ENCODE measurements at regions not wholly inside any gene's neighbourhood (a gene's known extent, or its start where the extent isn't known, plus 50 kb on each side); places are given as distances from the start of the nearest gene placed in this dataset.

- Histone ChIP-seq H3K9me2 (ENCODE audit: insufficient read depth, low read length) (no peaks in the 10 kb centered on the region), H3K4me2 (ENCODE audit: low read length) (no peak overlapping the region), H3K4me3 (ENCODE audit: low read depth, low read length, poor library complexity, severe bottlenecking) (no peak overlapping the region), H3K4me1 (ENCODE audit: insufficient read depth, low read length, poor library complexity, severe bottlenecking) (no peaks in the 10 kb centered on the region), H3K9me3 (ENCODE audit: low read length) (no peaks in the 10 kb centered on the region), H4K20me1 (ENCODE audit: insufficient read depth, low read length) (no peaks in the 10 kb centered on the region), H3K27ac (ENCODE audit: low read depth, low read length, poor library complexity, severe bottlenecking) (no peak overlapping the region), H2AFZ (ENCODE audit: low read length) (no peak overlapping the region), H3K79me2 (ENCODE audit: insufficient read depth, low read depth, low read length) (no peaks in the 10 kb centered on the region), H3K36me3 (ENCODE audit: insufficient read depth, low read length) (no peaks in the 10 kb centered on the region)
- BruUV-seq (replicated peaks) = no TSS peak
- DNase-seq (ENCODE audit: low spot score) = no peak
- no peak for TF ChIP-seq EZH2phosphoT487 (IDR thresholded peaks at IDR 0.05; ENCODE audit: borderline replicate concordance, low read depth, low read length)
- TF ChIP-seq CTCF (conservative IDR thresholded peaks at IDR 0.05; ENCODE audit: low read length) = no peak
- POLR2A ChIA-PET = interaction anchor here (0.7 kb wide), 1 partner anchor 825 kb away, joined by 4 read pairs; no protein-coding TSS in a partner anchor
- intact Hi-C loops (cut with micrococcal nuclease; ENCODE audit: unreplicated experiment) = no loop called here
- CTCF ChIA-PET (ENCODE audit: unreplicated experiment) = no interaction called here
These were observed 196.9 kb upstream of the RREB1 start for GRCh38 chr6:6910734-6911295.

- no peaks in the 10 kb centered on the region for H3K9me2 ChIP-seq (ENCODE audit: insufficient read depth, low read length)
- no peaks in the 10 kb centered on the region for H4K20me1 ChIP-seq (ENCODE audit: insufficient read depth, low read length)
- TF ChIP-seq EZH2phosphoT487 (IDR thresholded peaks at IDR 0.05; ENCODE audit: borderline replicate concordance, low read depth, low read length) = no peak
- TF ChIP-seq CTCF (conservative IDR thresholded peaks at IDR 0.05; ENCODE audit: low read length) = no peak
- H3K4me1 ChIP-seq (ENCODE audit: insufficient read depth, low read length, poor library complexity, severe bottlenecking) = no peaks in the 10 kb centered on the region
- ChIA-PET CTCF (ENCODE audit: unreplicated experiment) (no interaction called here), POLR2A (no interaction called here)
- BruUV-seq (replicated peaks) = no TSS peak
- no peak for DNase-seq (ENCODE audit: low spot score)
- no peaks in the 10 kb centered on the region for H3K79me2 ChIP-seq (ENCODE audit: insufficient read depth, low read depth, low read length)
- no peak overlapping the region for H3K4me3 ChIP-seq (ENCODE audit: low read depth, low read length, poor library complexity, severe bottlenecking)
- intact Hi-C loops (cut with micrococcal nuclease; ENCODE audit: unreplicated experiment) = no loop called here
- no peak overlapping the region for H3K4me2 ChIP-seq (ENCODE audit: low read length)
- H2AFZ ChIP-seq (ENCODE audit: low read length) = no peak overlapping the region
- no peak overlapping the region for H3K27ac ChIP-seq (ENCODE audit: low read depth, low read length, poor library complexity, severe bottlenecking)
- H3K9me3 ChIP-seq (ENCODE audit: low read length) = no peaks in the 10 kb centered on the region
- H3K36me3 ChIP-seq (ENCODE audit: insufficient read depth, low read length) = no peaks in the 10 kb centered on the region
These were observed 196.4 kb upstream of the RREB1 start for GRCh38 chr6:6911391-6911790.

GRCh38 chr6:6912817-6913744, 194.7 kb upstream of the RREB1 start:
- intact Hi-C loops (cut with micrococcal nuclease; ENCODE audit: unreplicated experiment) = no loop called here
- Histone ChIP-seq H3K4me1 (ENCODE audit: insufficient read depth, low read length, poor library complexity, severe bottlenecking) (no peaks in the 10 kb centered on the region), H3K36me3 (ENCODE audit: insufficient read depth, low read length) (no peaks in the 10 kb centered on the region), H3K9me2 (ENCODE audit: insufficient read depth, low read length) (no peaks in the 10 kb centered on the region), H2AFZ (ENCODE audit: low read length) (no peak overlapping the region), H3K9me3 (ENCODE audit: low read length) (no peaks in the 10 kb centered on the region), H3K27ac (ENCODE audit: low read depth, low read length, poor library complexity, severe bottlenecking) (no peak overlapping the region), H4K20me1 (ENCODE audit: insufficient read depth, low read length) (no peaks in the 10 kb centered on the region), H3K4me3 (ENCODE audit: low read depth, low read length, poor library complexity, severe bottlenecking) (no peak overlapping the region), H3K4me2 (ENCODE audit: low read length) (no peak overlapping the region), H3K79me2 (ENCODE audit: insufficient read depth, low read depth, low read length) (no peaks in the 10 kb centered on the region)
- CTCF ChIA-PET (ENCODE audit: unreplicated experiment) = no interaction called here
- no peak for DNase-seq (ENCODE audit: low spot score)
- POLR2A ChIA-PET = interaction anchor here (0.6 kb wide), 1 partner anchor 24 kb away, joined by 3 read pairs; no protein-coding TSS in a partner anchor
- BruUV-seq (replicated peaks) = no TSS peak
- TF ChIP-seq EZH2phosphoT487 (IDR thresholded peaks at IDR 0.05; ENCODE audit: borderline replicate concordance, low read depth, low read length) (no peak), CTCF (conservative IDR thresholded peaks at IDR 0.05; ENCODE audit: low read length) (no peak)
